GM19324 (cell line): ENCODE measurements at regions not wholly inside any gene's neighbourhood (a gene's known extent, or its start where the extent isn't known, plus 50 kb on each side); places are given as distances from the start of the nearest gene placed in this dataset.

Source experiments
- ATAC-seq: cut with Tn5 transposase; IDR thresholded peaks from one replicate; pipeline ENCODE4 v1.9.1; 2021; ENCODE audit warnings: mild to moderate bottlenecking, moderate library complexity; ENCODE audit not compliant: unreplicated experiment, low FRiP score

DNA sequence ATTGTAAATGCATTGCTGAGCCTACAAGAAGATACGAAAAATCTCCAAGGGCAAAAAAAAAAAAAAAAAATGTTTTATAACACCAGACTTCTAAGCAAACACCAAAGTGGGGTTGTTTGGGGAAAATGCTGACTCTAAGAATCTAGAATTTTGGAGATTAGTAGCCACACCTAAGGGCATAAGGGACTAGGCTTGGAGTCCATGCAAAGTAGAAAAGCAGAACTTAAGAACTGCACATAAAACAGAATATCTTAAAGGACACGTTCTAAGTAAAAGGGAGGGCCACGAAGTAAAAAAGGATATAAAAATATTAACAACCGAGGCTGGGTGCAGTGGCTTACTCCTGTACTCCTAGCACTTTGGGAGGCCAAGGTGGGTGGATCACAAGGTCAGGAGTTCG, 269.8 kb upstream of the AUTS2 start:
- ATAC-seq = no peak

DNA sequence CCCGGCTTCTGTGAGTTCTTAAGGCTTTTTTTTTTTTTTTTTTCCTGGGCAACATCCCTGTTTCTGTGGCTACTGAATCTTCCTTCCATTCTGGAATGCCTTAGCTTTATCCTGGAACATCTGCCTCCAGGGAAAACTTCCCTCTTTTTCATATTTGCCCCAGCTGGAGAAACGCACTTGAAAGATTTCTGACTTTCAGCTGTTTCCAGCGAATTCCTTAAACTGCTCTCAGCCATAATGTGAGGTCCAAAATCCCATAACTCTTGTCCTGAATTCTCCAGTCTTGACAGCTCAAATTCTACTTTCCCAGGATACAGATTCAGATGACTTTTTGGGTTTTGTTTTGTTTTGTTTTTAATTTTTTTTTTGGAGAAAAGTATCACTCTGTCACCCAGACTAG, 263.6 kb upstream of the AUTS2 start:
- ATAC-seq = no peak

- no peak for ATAC-seq
These were observed 262.9 kb upstream of the AUTS2 start for GRCh38 chr7:69335331-69335730.

DNA sequence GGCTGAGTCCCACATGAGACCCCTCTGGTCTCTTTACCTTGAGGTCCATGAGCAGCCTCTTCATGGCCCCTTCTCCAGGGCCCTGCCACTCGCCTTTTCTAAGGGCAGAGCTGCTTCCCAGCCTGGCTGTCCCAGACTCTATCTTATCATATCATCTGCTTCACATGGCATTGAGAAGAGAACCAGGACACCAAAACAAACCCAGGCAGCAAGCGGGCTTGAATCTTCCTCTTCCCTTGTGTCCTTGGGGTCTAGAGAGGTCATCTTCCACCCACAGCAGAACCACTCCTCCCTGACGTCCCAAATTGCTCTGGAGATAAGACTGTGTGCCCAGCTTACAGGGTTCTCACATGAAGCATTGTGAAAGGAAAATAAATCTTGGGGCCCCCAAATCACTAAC, 261.3 kb upstream of the AUTS2 start:
- no peak for ATAC-seq

- ATAC-seq = no peak
These were observed 260.1 kb upstream of the AUTS2 start for GRCh38 chr7:69338144-69338543.

GRCh38 chr7:69341288-69341687, 257.0 kb upstream of the AUTS2 start:
- no peak for ATAC-seq

GRCh38 chr7:69342154-69342884, 256.0 kb upstream of the AUTS2 start:
- no peak for ATAC-seq

- ATAC-seq = no peak
These were observed 249.0 kb upstream of the AUTS2 start for GRCh38 chr7:69349291-69349690.

DNA sequence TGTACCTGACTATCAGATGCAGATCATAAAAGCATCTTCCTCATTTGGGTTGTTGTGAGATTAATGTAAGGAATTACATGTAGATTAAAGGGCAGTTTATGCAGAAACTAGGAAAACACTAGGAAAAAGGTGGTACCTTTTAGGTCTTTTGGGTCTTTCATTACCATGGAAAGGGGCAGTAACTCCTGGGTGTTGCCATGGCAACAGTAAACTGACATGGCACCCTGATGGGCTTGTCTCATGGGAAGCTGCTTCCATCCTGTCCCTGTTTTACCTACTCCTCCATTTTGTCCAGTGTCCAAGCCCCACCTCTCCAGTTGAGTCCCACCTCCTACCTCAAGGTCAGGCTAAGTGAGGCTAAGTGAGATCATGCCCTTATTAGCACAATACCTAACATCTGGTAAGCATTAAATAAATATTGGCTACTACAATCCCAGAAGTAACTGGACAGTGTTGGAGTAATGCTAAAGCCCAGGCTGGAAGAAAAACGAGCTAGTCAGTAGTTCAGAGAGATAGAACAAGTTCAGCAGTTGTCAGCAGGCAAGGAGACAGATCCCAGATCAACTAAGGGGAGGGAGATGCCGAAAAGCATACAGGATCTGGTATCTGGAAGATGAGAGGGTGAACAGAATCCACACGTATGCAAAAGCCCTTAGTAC, 240.0 kb upstream of the AUTS2 start:
- ATAC-seq = no peak

GRCh38 chr7:69359003-69359700, 239.1 kb upstream of the AUTS2 start:
- ATAC-seq = no peak

DNA sequence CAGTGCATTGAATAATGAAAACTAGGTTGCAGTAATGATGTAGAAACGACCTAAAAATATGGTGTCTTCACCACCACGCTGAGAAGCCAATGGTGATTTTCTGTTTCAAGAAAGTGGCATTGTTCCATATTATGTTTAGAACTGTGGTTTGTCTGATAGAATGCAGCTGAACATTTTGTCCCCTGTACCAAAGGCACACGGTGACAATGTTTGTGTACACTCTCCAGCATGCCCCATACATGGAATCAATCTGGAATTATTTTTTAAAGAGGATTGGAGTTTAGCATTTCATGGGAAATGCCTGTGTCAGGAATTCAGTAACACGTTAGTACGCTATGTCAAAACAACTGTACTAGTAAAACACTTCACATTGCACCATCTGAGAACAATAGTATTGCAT, 237.4 kb upstream of the AUTS2 start:
- ATAC-seq = no peak

DNA sequence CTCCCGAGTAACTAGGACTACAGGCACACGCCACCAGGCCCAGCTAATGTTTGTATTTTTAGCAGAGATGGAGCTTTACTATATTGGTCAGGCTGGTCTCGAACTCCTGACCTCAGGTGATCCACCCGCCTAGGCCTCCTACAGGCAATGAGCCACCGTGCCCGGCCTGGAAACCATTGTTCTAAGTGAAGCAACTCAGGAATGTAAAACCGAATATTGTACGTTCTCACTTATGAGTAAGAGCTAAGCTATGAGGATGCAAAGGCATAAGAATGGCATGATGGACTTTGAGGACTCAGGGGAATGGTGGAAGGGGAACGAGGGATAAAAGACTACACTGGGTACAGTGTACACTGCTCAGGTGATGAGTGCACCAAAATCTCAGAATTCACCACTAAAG, 235.1 kb upstream of the AUTS2 start:
- no peak for ATAC-seq

DNA sequence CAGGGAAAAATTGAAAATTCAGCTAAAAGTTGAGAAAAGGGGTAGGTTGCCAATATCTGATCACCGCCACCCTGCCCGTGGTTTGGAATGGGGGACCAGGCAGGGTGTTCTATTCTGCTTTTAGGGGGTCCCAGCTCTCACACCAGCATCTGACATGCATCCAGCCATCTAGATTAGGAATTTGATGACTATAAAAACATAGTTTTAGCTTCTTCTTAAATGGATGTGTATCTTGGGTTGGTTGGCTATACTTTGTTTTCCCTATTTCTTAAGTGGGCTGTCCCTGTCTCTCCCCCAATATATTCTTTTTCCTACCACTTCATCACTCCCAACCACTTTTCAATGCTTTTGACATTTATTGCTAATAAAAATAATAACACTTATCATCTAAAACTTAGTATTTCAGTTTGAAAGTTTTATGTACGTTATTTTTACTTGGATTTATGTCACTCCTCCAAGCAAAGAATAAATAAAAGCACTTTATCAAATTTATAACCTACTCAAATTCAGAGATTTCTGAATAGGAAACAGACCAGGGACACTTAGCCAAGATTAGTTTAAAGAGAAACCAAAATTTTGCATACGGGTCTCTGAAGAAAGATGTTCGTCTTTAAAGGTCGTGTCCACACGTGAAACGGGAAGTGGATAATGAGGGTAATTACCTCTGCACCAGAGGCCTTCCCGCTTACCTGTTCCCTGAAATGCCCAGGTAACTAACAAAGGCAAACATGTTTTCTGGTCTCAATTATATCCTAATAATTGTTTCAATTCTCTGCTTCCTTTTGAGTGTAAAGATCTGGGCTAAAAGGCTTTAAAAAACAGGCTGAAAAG, 233.2 kb upstream of the AUTS2 start:
- ATAC-seq = no peak

DNA sequence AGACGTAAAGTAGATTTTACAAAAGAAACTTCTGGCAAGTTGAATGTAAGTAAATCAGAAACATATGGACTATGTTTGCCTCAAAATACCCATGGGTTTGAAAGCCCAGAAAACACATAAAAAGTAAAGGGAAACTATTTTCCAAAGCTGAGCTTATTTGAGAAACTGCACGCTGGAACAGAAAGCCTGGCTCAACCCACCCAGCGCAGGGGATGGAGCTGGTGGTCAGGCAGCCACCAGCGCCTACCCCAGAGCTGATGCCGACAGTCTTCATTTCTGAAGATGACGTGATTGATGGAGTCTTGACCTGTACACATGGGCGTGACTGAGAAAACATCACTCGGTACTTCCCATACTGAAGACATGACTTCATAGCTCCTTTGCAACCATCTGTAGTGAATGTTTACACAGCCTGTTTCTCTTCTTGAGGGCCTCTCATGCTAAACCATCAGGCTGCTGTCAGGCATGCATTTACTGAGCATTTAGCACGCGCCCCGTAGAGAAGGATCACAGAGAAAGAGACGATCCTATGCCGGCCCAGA, 232.6 kb upstream of the AUTS2 start:
- no peak for ATAC-seq

GRCh38 chr7:69367780-69368179, 230.5 kb upstream of the AUTS2 start:
- no peak for ATAC-seq

DNA sequence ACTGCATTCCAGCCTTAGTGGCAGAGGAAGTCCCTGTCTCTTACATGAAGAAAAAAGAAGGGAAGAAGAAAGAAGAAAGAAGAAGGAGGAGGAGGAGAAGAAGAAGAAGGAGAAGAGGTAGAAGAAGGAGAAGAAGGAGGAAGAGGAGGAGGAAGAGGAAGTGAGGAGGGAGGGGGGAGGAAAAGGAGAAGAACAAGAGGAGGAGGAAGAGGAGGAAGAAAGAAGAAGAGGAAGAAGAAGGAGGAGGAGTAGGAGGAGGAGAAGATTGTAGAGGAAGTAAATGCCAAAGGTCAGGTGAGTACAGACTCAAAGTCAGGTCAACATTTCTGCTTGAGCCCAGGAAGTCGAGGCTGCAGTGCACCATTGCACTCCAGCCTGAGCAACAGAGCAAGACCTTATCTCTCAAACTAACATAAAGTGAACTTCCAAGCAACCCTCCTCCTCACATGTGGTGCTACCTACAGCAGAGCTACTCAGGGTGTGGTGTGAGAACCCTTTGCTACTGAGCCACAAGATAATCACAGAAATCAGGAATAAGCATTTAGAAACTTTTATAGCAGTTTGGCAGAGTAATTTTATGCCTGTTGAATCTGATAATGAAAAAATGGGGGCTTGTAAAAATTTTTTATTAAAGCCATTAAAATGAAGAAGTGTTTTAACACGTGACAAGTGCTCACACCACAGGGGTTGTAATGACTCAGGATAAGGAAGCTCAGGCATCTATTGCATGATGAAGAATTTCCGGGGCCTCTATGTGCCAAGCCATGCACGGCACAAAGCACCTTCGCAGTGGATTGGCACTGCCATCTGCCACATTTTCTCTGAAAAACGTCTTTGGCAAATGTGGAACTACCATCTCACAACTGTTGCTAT, 224.9 kb upstream of the AUTS2 start:
- no peak for ATAC-seq

DNA sequence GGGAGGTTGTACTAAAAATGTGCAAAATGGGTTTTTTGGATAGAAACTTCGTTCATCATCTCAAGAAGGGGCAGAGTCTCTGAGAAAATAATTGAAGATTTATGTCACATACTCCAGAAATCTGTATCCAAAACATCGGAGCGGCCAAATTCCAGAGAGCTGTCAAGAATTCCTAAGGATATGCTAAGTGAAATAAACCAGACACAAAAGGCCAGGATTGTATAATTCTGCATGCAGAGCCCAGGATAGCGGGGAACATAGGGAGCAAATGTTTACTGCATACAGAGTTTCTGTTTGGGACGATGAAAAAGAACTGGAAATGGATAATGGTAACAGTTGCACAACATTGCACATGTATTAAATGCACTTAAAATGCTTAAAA, 224.2 kb upstream of the AUTS2 start:
- ATAC-seq = no peak

DNA sequence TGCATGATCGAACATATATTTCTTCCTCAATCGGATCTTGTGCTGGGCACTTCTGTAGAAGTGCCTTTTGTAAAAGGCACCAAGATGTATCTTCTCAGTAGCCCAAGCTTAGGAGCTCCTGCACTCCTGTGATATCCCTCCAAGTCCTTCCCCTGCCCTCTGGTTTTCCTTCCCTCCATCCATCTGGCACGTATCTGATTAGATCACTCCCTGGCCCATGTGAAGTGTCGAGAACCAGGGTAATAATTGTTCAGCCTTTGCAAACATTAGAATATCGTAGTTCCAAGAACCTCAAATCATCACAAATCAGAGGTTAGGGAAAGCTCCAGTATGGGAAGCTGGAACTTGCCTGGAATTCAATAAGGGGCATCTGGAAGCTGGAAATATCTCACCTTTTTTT, 221.1 kb upstream of the AUTS2 start:
- no peak for ATAC-seq

- ATAC-seq = no peak
These were observed 209.7 kb upstream of the AUTS2 start for GRCh38 chr7:69388452-69389137.
